Activated CD8-positive, alpha-beta memory T cell treated with anti-CD3 and anti-CD28 coated beads, Interleukin-2, amount 10 ng/mL, durations not matched to agents 7 days and 5 days (primary cell): ENCODE measurements at regions not wholly inside any gene's neighbourhood (a gene's known extent, or its start where the extent isn't known, plus 50 kb on each side); places are given as distances from the start of the nearest gene placed in this dataset.
"Not testable (repeated sequence)": the region's sequence is repeated elsewhere in the genome, so short reads cannot be mapped to it uniquely, and the experiment has no call there.

Source experiments
- ATAC-seq: fragments of 150-1000 bp; cut with Tn5 transposase; one replicate; pipeline ENCODE4 v1.10.0; 2021; ENCODE audit warnings: moderate library complexity
- CTCF ChIA-PET: fragments of 350-600 bp; sonication (Branson Sonifier 250); formaldehyde crosslinking; loops from one replicate; lab custom pipeline; 2021; ENCODE audit warnings: antibody characterized with exemption; lab: Charles Lee
- DNase-seq: peaks from one replicate; pipeline ENCODE4 v3.0.0-alpha.2; 2020
- H3K27ac Mint-ChIP-seq: one replicate; pipeline ENCODE4 v1.8.0; 2021; ENCODE audit warnings: mild to moderate bottlenecking, mixed read lengths
- H3K27me3 Mint-ChIP-seq: one replicate; pipeline ENCODE4 v1.8.0; 2021; ENCODE audit warnings: mixed read lengths
- H3K36me3 Mint-ChIP-seq: one replicate; pipeline ENCODE4 v1.8.0; 2021; ENCODE audit warnings: mild to moderate bottlenecking, mixed read lengths
- H3K4me1 Mint-ChIP-seq: one replicate; pipeline ENCODE4 v1.8.0; 2021; ENCODE audit warnings: mixed read lengths
- H3K4me3 Mint-ChIP-seq: one replicate; pipeline ENCODE4 v1.8.0; 2021; ENCODE audit warnings: mild to moderate bottlenecking, moderate library complexity, mixed read lengths
- H3K9me3 Mint-ChIP-seq: one replicate; pipeline ENCODE4 v1.8.0; 2022; ENCODE audit warnings: low read depth, mixed read lengths

DNA sequence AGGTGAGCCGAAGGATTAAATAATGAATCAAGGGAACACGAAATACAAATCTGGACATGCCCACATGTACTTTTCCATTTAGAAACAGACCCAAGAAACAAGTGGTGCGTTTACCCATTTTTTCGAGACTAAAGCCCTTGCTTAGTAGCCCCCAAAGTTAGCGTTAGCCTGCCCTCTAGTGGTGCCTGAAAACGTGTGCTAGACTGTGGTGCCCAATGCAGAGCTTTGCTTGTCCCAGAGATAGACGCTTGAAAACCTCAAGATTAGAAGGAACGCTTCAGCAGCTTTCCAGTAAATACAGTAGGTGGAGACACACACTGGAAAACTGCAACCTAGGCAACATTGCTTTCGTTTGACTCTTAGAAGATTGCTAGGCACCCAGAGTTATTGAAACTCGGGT, 197.0 kb downstream of the TP53TG3F start:
- H3K4me3 Mint-ChIP-seq, H3K36me3 Mint-ChIP-seq, CTCF ChIA-PET, DNase-seq, H3K27ac Mint-ChIP-seq, H3K4me1 Mint-ChIP-seq, H3K9me3 Mint-ChIP-seq, H3K27me3 Mint-ChIP-seq: not testable (repeated sequence)
- peak; percentile 65 for ATAC-seq

DNA sequence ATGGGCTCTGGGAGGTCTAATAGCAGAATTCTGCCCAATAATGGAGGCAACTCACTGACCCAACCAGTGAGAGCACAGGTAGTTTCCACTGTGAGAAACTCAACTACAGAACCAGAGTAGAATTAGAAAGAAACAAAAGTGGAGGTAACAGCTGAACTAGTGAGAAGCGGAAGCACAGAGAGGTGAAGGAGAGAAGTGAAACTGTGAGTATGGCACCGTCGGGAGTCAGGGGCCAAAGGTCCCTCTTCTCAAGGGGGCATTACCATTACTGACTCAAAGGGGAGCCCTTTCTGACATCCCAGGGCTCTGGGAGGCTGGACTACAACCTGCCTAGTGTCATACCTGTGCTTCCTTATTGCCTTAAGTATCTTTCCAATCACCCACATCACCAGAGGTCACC, 198.3 kb downstream of the TP53TG3F start:
- H3K4me3 Mint-ChIP-seq, H3K9me3 Mint-ChIP-seq, ATAC-seq, H3K4me1 Mint-ChIP-seq, CTCF ChIA-PET, H3K27me3 Mint-ChIP-seq, H3K36me3 Mint-ChIP-seq, H3K27ac Mint-ChIP-seq, DNase-seq: not testable (repeated sequence)

- H3K36me3 Mint-ChIP-seq, H3K9me3 Mint-ChIP-seq, H3K4me3 Mint-ChIP-seq, DNase-seq, CTCF ChIA-PET, H3K27ac Mint-ChIP-seq, H3K4me1 Mint-ChIP-seq, ATAC-seq, H3K27me3 Mint-ChIP-seq: not testable (repeated sequence)
These were observed 221.4 kb downstream of the TP53TG3F start for GRCh38 chr16:33680791-33681190.

GRCh38 chr16:33700320-33700719, 240.9 kb downstream of the TP53TG3F start:
- H3K27ac Mint-ChIP-seq, H3K9me3 Mint-ChIP-seq, ATAC-seq, H3K27me3 Mint-ChIP-seq, H3K36me3 Mint-ChIP-seq, H3K4me1 Mint-ChIP-seq, CTCF ChIA-PET, H3K4me3 Mint-ChIP-seq, DNase-seq: not testable (repeated sequence)

DNA sequence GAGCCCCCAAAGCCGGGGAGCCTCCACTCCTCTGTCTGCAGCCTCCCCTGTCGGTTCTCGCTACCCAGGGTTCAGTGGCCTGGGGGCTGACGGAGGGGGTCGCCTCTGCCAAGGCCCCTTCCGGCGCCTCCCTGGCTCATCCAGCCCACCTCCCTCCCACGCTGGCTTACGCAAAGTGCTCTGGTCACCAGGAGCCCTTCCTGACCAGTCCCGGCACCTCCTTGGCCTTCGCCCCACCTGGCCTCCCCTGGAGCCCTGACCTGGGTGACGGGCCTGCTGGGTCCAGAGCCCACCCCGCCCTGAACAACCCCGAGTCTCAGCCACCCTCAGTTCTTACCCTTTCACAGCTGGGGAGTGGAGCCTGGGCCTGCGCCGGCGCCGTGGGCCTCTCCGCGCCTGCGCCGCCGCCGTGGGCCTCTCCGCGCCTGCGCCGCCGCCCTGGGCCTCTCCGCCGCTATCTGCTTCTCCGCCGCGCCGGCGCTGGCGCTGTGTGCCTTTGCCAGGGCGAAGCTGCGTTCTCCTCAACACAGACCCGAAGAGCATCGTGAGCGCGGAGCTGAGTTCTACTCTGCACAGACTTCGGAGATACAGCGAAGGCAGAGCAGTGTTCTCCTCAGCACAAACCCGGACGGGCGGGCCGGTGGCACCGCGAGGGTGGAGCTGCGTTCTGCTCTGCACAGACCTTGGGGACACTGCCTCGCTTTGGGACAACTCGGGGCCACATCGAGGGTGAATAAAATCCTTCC, 247.6 kb downstream of the TP53TG3F start:
- H3K4me3 Mint-ChIP-seq, DNase-seq, ATAC-seq, H3K9me3 Mint-ChIP-seq, H3K27ac Mint-ChIP-seq, H3K4me1 Mint-ChIP-seq, CTCF ChIA-PET, H3K27me3 Mint-ChIP-seq, H3K36me3 Mint-ChIP-seq: not testable (repeated sequence)

DNA sequence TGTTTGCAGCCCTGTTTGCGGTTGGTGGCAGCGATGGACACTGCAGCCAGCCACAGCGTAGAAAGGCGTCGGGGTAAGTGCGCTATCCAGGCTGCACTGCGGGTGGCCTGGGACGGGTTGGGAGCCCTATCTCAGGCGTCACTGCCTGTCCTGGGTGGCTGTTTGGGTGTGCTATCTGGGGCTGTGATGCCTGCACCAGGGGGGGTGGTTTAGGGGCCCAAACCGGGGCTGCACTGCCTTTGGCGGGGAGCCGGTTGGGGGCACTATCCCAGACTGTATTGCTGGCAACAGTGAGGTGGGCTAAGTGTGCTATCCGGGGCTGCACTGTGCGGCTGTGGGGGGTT, 248.2 kb downstream of the TP53TG3F start:
- DNase-seq, H3K4me1 Mint-ChIP-seq, H3K4me3 Mint-ChIP-seq: not testable (repeated sequence)

GRCh38 chr16:33709856-33710695, 250.7 kb downstream of the TP53TG3F start:
- H3K36me3 Mint-ChIP-seq, DNase-seq, H3K9me3 Mint-ChIP-seq, ATAC-seq, H3K27ac Mint-ChIP-seq, H3K27me3 Mint-ChIP-seq, CTCF ChIA-PET, H3K4me1 Mint-ChIP-seq, H3K4me3 Mint-ChIP-seq: not testable (repeated sequence)

More for the DNA sequence above, 248.2 kb downstream of the TP53TG3F start:
- H3K27me3 Mint-ChIP-seq, ATAC-seq, H3K9me3 Mint-ChIP-seq, H3K27ac Mint-ChIP-seq, CTCF ChIA-PET, H3K36me3 Mint-ChIP-seq: not testable (repeated sequence)

- ATAC-seq, H3K4me1 Mint-ChIP-seq, DNase-seq, H3K4me3 Mint-ChIP-seq, H3K27ac Mint-ChIP-seq, CTCF ChIA-PET, H3K27me3 Mint-ChIP-seq, H3K9me3 Mint-ChIP-seq, H3K36me3 Mint-ChIP-seq: not testable (repeated sequence)
These were observed 251.3 kb downstream of the TP53TG3F start for GRCh38 chr16:33710696-33711087.

GRCh38 chr16:33711616-33712015, 252.2 kb downstream of the TP53TG3F start:
- H3K36me3 Mint-ChIP-seq, H3K27me3 Mint-ChIP-seq, DNase-seq, CTCF ChIA-PET, H3K4me3 Mint-ChIP-seq, ATAC-seq, H3K9me3 Mint-ChIP-seq, H3K4me1 Mint-ChIP-seq, H3K27ac Mint-ChIP-seq: not testable (repeated sequence)

DNA sequence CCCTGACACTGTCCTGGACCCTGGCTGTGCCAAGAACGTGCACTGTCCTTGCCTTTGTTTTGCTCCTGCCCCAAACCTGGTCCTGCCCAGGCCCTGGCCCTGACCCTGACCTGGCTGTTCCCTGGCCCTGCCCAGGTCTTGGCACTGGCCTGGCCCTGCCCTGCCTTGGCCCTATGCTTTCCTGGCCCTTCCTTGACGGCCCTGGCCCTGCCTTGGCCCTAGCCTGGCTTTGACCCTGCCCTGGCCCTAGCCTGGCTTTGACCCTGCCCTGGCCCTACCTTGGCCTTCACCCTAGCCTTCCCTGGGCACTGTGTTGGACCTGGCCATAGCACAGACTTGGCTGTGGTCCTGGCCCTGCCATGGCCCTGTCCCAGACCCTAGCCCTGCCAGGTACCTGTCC, 252.9 kb downstream of the TP53TG3F start:
- DNase-seq, ATAC-seq, H3K9me3 Mint-ChIP-seq, H3K4me3 Mint-ChIP-seq, CTCF ChIA-PET, H3K36me3 Mint-ChIP-seq, H3K27ac Mint-ChIP-seq, H3K4me1 Mint-ChIP-seq, H3K27me3 Mint-ChIP-seq: not testable (repeated sequence)

GRCh38 chr16:33712851-33713709, 253.7 kb downstream of the TP53TG3F start:
- DNase-seq, H3K36me3 Mint-ChIP-seq, CTCF ChIA-PET, H3K27ac Mint-ChIP-seq, H3K4me1 Mint-ChIP-seq, H3K4me3 Mint-ChIP-seq, ATAC-seq, H3K27me3 Mint-ChIP-seq, H3K9me3 Mint-ChIP-seq: not testable (repeated sequence)

- H3K4me1 Mint-ChIP-seq, H3K27ac Mint-ChIP-seq, H3K4me3 Mint-ChIP-seq, ATAC-seq, H3K9me3 Mint-ChIP-seq, H3K27me3 Mint-ChIP-seq, DNase-seq, CTCF ChIA-PET, H3K36me3 Mint-ChIP-seq: not testable (repeated sequence)
These were observed 254.5 kb downstream of the TP53TG3F start for GRCh38 chr16:33713710-33714538.

DNA sequence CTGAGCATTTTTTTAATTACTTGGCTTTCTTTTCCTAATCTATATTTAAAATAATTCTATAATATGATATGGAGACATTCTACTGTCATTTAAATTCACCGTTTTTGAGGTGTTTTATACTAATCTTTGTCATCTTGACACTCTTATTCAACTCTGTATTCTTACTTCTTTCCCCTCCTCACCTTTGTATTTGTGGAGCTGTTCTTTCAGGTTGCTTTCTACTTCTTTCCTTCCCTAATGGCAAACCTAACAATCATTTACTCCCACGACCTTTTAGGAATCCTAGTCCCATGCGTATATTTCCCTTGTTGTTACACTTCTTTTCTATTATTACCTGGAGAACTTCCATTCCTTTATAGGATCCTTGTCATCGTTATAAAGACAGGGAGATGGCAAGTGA, 271.8 kb downstream of the TP53TG3F start:
- H3K27ac Mint-ChIP-seq, ATAC-seq, H3K4me1 Mint-ChIP-seq, H3K4me3 Mint-ChIP-seq, H3K27me3 Mint-ChIP-seq, H3K9me3 Mint-ChIP-seq, DNase-seq, H3K36me3 Mint-ChIP-seq, CTCF ChIA-PET: not testable (repeated sequence)
